SK-N-SH (cell line): ENCODE measurements at regions not wholly inside any gene's neighbourhood (a gene's known extent, or its start where the extent isn't known, plus 50 kb on each side); places are given as distances from the start of the nearest gene placed in this dataset.

ENCODE experiments used
- RFX5 ChIP-seq: IDR thresholded peaks from 2 replicates; pipeline ENCODE4 v1.6.1; 2012; ENCODE audit warnings: mild to moderate bottlenecking, improper control_type of control experiment, low read length
- YY1 ChIP-seq: IDR thresholded peaks from 2 replicates; pipeline ENCODE4 v1.4.0; 2012; ENCODE audit warnings: low read depth, mild to moderate bottlenecking

DNA sequence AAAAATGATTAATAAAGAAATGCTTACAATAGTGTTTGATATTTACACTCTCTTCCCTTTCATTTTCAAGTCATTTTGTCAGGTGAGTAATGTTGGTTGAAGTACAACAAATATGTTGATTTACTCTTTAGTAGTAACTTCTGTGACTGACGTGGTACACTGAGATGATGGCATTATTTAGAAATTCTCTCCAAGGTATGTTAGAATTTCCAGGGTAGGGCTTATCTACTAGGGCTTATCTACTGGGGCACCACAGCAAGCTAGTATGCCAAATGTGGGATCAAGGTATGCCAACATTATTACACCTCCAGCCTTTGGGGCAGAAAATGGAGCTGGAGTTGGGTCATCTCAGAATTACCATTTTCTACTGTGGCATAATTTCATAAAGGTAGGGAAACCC, 157.4 kb upstream of the AGTR1 start:
- TF ChIP-seq RFX5 (no peak), YY1 (no peak)
